ENCODE measurements at regions not wholly inside any gene's neighbourhood (a gene's known extent, or its start where the extent isn't known, plus 50 kb on each side); places are given as distances from the start of the nearest gene placed in this dataset.

DNA sequence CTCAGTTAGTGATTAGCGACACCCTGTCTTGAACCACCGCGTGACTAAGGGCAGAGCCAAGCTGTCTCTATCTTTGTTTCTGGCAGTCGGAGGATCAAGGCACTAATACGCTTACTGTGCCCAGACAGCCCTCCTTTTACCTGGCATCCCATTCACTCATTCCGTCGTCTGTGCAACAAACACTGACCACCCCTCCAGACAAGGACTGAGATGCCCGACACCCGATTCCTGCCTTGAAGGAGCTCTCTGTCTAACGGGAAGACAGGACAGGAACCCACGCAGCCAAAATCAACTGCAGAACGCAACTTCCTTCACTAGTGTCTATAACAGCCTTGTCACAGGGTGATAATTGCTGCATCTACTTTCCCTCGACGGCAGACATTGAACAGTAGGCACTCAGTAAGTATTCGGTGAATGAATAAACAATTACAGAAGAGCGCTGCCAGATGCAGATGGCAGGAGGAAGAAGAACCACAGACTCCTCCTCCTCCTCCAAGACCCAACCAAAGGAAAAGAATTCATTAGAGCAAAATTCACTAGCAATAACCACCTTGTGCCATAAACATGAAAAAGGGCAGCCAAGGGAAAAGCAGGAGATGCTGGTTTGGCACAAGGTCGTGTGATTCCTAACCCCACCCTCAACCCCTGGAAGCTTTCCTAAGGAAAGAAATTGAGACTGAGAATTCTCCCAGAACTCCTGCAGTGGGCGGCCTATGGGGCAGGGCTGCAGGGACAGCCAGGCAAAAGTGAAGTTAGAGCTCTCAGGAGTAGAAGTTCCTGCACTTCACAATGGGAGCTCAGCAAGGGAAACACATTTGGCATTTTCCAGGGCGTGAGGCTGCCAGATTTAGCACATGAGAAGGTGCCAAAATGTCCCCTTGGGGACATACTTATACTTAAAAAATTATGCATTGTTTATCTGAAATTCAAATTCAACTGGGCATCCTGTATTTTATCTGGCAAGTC, 186.6 kb upstream of the DIO3 start:
- Histone ChIP-seq H3K9me3 (replicated peaks; ENCODE audit: control insufficient read depth, low read depth, low read length) (no peaks in the 10 kb centered on the region), H3K4me3 (ENCODE audit: low read length) (no peak overlapping the region), H3K4me1 (ENCODE audit: control insufficient read depth, insufficient read depth, low read length) (no peaks in the 10 kb centered on the region), H3K27ac (ENCODE audit: low read length) (no peak overlapping the region), H3K36me3 (ENCODE audit: control insufficient read depth, insufficient read depth, low read length) (no peaks in the 10 kb centered on the region), H3K27me3 (ENCODE audit: control insufficient read depth, insufficient read depth, low read length) (no peaks in the 10 kb centered on the region)
- no peak for DNase-seq
- 68% methylated on average over 12 of the region's 19 CpGs for WGBS (ENCODE audit: insufficient coverage)

DNA sequence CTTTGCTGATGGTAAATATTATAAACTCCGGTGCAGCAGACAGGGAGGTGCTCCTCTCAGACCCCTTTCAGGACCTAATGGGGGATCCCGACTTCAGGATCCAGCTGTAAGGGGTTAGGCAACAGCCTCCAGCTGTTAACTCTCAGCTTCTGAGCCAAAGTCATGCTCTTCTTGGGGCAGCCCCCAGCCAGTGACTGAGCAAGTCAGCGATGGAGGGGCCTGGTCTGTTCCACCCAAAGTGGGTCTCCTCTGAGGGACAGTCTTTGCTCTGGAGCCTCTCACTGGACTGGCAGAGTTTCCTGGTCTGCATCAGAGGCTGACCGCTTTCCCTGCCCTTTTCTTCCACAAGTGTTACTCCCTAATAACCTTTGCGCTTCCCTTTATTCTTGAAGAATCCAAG, 184.2 kb upstream of the DIO3 start:
- DNase-seq, result no peak
- no peaks in the 10 kb centered on the region for H3K27me3 ChIP-seq (ENCODE audit: control insufficient read depth, insufficient read depth, low read length)
- H3K4me3 ChIP-seq (ENCODE audit: low read length), result no peak overlapping the region
- no peak overlapping the region for H3K27ac ChIP-seq (ENCODE audit: low read length)
- peaks cover 5% of the 10 kb centered on the region for H3K9me3 ChIP-seq (replicated peaks; ENCODE audit: control insufficient read depth, low read depth, low read length)
- 19% methylated on average over 2 of the region's 5 CpGs for WGBS (ENCODE audit: insufficient coverage)
- no peaks in the 10 kb centered on the region for H3K36me3 ChIP-seq (ENCODE audit: control insufficient read depth, insufficient read depth, low read length)
- H3K4me1 ChIP-seq (ENCODE audit: control insufficient read depth, insufficient read depth, low read length), result no peaks in the 10 kb centered on the region

DNA sequence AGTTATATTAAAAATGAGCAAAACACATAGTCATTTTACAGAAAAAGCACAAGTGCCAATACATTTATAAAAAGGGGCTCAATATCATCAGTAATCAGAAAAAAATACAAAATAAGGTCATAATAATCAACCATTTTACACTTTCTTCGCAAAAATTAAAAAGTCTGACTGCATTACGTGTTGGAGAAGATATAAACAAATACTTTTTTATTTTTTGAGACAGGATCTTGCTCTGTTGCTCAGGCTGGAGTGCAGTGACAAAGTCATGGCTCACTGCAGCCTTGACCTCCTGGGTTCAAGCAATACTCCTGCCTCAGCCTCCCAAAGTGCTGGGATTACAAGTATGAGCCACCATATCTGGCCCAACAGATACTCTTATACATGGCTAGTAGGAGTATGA, 181.5 kb upstream of the DIO3 start:
- no CpG with 5 or more reads among the region's 2 CpGs for WGBS (ENCODE audit: insufficient coverage)
- Histone ChIP-seq H3K9me3 (replicated peaks; ENCODE audit: control insufficient read depth, low read depth, low read length) (peaks cover 12% of the 10 kb centered on the region), H3K27ac (ENCODE audit: low read length) (no peak overlapping the region), H3K36me3 (ENCODE audit: control insufficient read depth, insufficient read depth, low read length) (no peaks in the 10 kb centered on the region), H3K4me3 (ENCODE audit: low read length) (no peak overlapping the region), H3K4me1 (ENCODE audit: control insufficient read depth, insufficient read depth, low read length) (no peaks in the 10 kb centered on the region), H3K27me3 (ENCODE audit: control insufficient read depth, insufficient read depth, low read length) (no peaks in the 10 kb centered on the region)
- no peak for DNase-seq

DNA sequence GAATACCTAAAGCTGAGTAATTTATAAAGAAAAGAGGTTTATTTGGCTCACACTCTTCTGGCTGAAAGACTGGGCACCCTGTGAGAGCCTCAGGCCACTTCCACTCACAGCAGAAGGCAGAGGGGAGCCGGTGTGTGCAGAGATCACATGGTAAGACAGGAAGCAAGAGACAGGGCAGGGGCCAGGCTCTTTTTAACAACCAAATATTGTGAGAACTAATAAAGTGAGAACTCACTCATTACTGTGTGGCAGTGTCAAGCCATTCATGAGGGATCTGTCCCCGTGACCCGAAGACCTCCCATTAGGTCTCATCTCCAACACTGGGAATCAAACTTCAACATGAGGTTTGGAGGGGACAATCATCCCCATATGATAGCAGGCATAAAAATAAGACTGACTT, 180.8 kb upstream of the DIO3 start:
- no CpG with 5 or more reads among the region's 3 CpGs for WGBS (ENCODE audit: insufficient coverage)
- H3K9me3 ChIP-seq (replicated peaks; ENCODE audit: control insufficient read depth, low read depth, low read length), result peaks cover 12% of the 10 kb centered on the region
- DNase-seq, result no peak
- no peaks in the 10 kb centered on the region for H3K4me1 ChIP-seq (ENCODE audit: control insufficient read depth, insufficient read depth, low read length)
- no peaks in the 10 kb centered on the region for H3K27me3 ChIP-seq (ENCODE audit: control insufficient read depth, insufficient read depth, low read length)
- no peak overlapping the region for H3K4me3 ChIP-seq (ENCODE audit: low read length)
- H3K27ac ChIP-seq (ENCODE audit: low read length), result no peak overlapping the region
- H3K36me3 ChIP-seq (ENCODE audit: control insufficient read depth, insufficient read depth, low read length), result no peaks in the 10 kb centered on the region

DNA sequence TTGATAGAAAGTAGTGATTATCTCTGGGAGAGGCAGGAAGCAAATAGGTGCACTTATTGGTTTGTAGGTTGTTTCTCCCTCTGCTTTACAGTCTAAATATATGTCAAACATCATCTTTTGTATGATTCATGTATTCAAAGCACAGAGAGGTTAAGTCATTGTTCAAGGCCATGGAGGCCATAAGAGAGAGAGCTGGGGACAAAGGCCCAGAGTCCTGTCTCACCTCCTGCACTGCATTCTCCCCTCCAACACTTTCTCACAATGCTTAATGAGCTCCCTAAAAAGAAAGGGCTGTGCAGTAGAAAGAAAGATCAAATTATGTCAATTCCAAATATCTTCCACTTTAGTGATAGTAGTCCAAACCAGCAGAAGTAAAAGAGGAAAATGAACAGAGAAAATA, 180.4 kb upstream of the DIO3 start:
- no peak overlapping the region for H3K27ac ChIP-seq (ENCODE audit: low read length)
- peaks cover 12% of the 10 kb centered on the region for H3K9me3 ChIP-seq (replicated peaks; ENCODE audit: control insufficient read depth, low read depth, low read length)
- H3K36me3 ChIP-seq (ENCODE audit: control insufficient read depth, insufficient read depth, low read length), result no peaks in the 10 kb centered on the region
- H3K27me3 ChIP-seq (ENCODE audit: control insufficient read depth, insufficient read depth, low read length), result no peaks in the 10 kb centered on the region
- no peaks in the 10 kb centered on the region for H3K4me1 ChIP-seq (ENCODE audit: control insufficient read depth, insufficient read depth, low read length)
- H3K4me3 ChIP-seq (ENCODE audit: low read length), result no peak overlapping the region
- DNase-seq, result no peak

DNA sequence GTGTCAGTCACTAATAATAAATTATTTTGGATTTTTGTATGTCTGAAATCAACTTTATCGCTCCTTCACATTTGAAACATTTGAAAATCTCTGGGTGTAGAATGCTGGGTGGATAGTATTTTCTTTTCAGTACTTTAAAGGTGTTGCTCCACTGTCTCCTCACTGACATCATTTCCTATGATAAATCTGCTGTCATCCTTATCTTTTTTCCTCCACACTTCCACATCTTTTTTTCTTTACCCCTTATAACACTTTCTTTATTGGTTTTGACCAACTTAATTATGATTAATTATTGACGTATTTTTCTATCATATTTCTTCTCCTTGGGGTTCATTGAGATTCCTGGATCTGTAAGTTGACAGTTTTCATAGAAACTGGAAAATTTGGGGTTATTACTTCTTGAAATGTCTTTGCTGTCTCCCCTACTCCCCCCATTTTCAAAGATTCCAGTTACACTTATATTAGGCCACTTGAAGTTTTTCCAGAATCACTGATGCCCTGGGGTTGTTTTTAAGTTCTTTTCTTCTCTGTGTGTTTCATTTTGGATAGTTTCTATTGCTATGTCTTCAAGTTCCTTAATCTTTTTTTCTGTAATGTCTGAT, 177.5 kb upstream of the DIO3 start:
- no peak for DNase-seq
- H3K9me3 ChIP-seq (replicated peaks; ENCODE audit: control insufficient read depth, low read depth, low read length), result peaks cover 12% of the 10 kb centered on the region
- no CpG with 5 or more reads among the region's 2 CpGs for WGBS (ENCODE audit: insufficient coverage)
- H3K36me3 ChIP-seq (ENCODE audit: control insufficient read depth, insufficient read depth, low read length), result no peaks in the 10 kb centered on the region
- H3K4me1 ChIP-seq (ENCODE audit: control insufficient read depth, insufficient read depth, low read length), result no peaks in the 10 kb centered on the region
- H3K27me3 ChIP-seq (ENCODE audit: control insufficient read depth, insufficient read depth, low read length), result no peaks in the 10 kb centered on the region
- H3K27ac ChIP-seq (ENCODE audit: low read length), result no peak overlapping the region
- H3K4me3 ChIP-seq (ENCODE audit: low read length), result no peak overlapping the region

DNA sequence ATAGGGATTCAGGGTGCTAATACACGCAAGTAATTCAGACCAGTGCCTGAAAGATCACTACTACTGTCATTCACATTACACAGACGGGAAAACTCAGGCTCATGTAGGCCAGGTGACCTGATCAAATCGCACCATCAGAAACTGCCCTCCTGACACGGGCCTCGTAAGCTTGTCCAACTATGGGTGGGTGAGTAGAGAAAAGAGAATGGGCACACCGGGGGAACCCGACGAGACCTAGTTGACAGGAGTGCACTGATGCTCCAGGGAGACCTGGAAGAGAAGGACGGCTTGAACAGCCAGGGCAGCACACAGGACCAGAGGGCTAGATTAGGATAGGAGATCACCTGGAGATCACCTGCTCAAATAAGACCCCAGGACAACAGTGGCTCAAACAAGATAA, 166.9 kb upstream of the DIO3 start:
- Histone ChIP-seq H3K9me3 (replicated peaks; ENCODE audit: control insufficient read depth, low read depth, low read length) (no peaks in the 10 kb centered on the region), H3K36me3 (ENCODE audit: control insufficient read depth, insufficient read depth, low read length) (no peaks in the 10 kb centered on the region), H3K4me1 (ENCODE audit: control insufficient read depth, insufficient read depth, low read length) (no peaks in the 10 kb centered on the region), H3K27ac (ENCODE audit: low read length) (no peak overlapping the region), H3K4me3 (ENCODE audit: low read length) (no peak overlapping the region), H3K27me3 (ENCODE audit: control insufficient read depth, insufficient read depth, low read length) (peaks cover 3% of the 10 kb centered on the region)
- 94% methylated on average over 7 of the region's 9 CpGs for WGBS (ENCODE audit: insufficient coverage)
- no peak for DNase-seq

DNA sequence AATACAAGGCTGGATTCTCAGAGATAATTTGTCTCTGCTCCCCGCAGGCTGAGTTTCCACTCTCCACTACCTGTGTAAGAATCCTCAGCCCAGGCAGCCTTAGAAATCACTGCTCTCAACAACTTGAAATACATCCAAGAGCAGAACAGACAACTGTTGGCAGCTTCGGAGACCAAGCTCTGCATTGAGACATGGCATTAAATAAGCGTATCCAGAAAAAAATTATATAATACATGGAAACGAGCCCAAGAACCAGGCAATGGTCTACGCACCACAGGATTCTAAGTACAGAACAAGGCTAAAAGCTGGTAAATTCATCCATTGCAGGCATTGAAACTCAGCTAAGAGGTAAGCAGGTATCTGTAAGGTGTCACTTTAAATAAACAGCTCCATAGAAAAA, 165.5 kb upstream of the DIO3 start:
- DNase-seq, result no peak
- H3K27ac ChIP-seq (ENCODE audit: low read length), result no peak overlapping the region
- H3K9me3 ChIP-seq (replicated peaks; ENCODE audit: control insufficient read depth, low read depth, low read length), result no peaks in the 10 kb centered on the region
- WGBS (ENCODE audit: insufficient coverage), result no CpG with 5 or more reads among the region's 5 CpGs
- no peak overlapping the region for H3K4me3 ChIP-seq (ENCODE audit: low read length)
- H3K27me3 ChIP-seq (ENCODE audit: control insufficient read depth, insufficient read depth, low read length), result peaks cover 3% of the 10 kb centered on the region
- H3K36me3 ChIP-seq (ENCODE audit: control insufficient read depth, insufficient read depth, low read length), result no peaks in the 10 kb centered on the region
- H3K4me1 ChIP-seq (ENCODE audit: control insufficient read depth, insufficient read depth, low read length), result peaks cover 6% of the 10 kb centered on the region

DNA sequence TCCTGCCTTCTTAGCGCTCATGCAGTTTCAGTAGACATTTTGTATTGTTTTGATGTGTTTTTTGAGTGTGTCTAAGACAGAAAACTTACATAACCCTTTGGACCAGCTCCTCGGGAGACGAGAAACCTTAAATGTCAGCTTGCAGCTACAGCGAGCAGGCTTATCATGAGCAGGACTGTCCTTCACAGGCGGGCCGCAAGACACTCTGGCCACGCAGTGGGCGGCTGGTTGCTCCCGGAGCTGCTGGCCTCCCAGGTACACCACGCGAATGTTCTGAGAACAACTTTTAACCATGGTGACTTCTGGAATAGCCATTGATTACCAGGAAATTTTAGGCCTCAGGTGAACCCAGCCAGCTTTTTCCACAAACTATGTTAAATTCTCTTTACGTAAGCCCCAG, 164.1 kb upstream of the DIO3 start:
- 91% methylated on average over 10 of the region's 12 CpGs for WGBS (ENCODE audit: insufficient coverage)
- no peak overlapping the region for H3K27ac ChIP-seq (ENCODE audit: low read length)
- H3K4me3 ChIP-seq (ENCODE audit: low read length), result no peak overlapping the region
- DNase-seq, result no peak
- H3K9me3 ChIP-seq (replicated peaks; ENCODE audit: control insufficient read depth, low read depth, low read length), result no peaks in the 10 kb centered on the region
- H3K36me3 ChIP-seq (ENCODE audit: control insufficient read depth, insufficient read depth, low read length), result no peaks in the 10 kb centered on the region
- H3K27me3 ChIP-seq (ENCODE audit: control insufficient read depth, insufficient read depth, low read length), result peaks cover 6% of the 10 kb centered on the region
- peaks cover 9% of the 10 kb centered on the region for H3K4me1 ChIP-seq (ENCODE audit: control insufficient read depth, insufficient read depth, low read length)

DNA sequence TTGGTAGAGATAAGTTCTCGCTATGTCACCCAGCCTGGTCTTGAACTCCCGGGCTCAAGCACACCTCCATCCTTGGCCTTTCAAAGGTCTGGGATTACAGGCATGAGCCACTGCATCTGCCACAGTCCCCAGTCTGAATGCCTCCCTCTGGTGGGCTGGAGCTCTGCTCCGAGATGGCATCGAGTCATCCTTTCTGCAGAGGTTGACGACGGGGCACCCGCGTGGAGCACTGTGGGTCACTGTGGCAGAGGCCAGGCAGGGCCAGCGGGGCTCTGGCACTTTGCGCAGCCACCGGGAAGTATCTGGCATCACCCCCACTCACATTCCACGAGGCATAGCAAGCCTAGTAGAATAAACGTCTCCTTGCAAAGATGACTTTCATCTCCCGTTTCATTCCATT, 163.3 kb upstream of the DIO3 start:
- no peaks in the 10 kb centered on the region for H3K9me3 ChIP-seq (replicated peaks; ENCODE audit: control insufficient read depth, low read depth, low read length)
- H3K4me3 ChIP-seq (ENCODE audit: low read length), result no peak overlapping the region
- DNase-seq, result no peak
- WGBS (ENCODE audit: insufficient coverage), result 92% methylated on average over 9 of the region's 14 CpGs
- no peak overlapping the region for H3K27ac ChIP-seq (ENCODE audit: low read length)
- H3K27me3 ChIP-seq (ENCODE audit: control insufficient read depth, insufficient read depth, low read length), result peaks cover 6% of the 10 kb centered on the region
- peaks cover 10% of the 10 kb centered on the region for H3K4me1 ChIP-seq (ENCODE audit: control insufficient read depth, insufficient read depth, low read length)
- H3K36me3 ChIP-seq (ENCODE audit: control insufficient read depth, insufficient read depth, low read length), result no peaks in the 10 kb centered on the region

Data from muscle of leg (tissue), 3 donors.